Brain microvascular endothelial cell (primary cell): ENCODE measurements at regions not wholly inside any gene's neighbourhood (a gene's known extent, or its start where the extent isn't known, plus 50 kb on each side); places are given as distances from the start of the nearest gene placed in this dataset.
A peak's percentile ranks its signal among the peaks of the same experiment; 100 is the strongest.

Source experiments
- DNase-seq: peaks from one replicate; pipeline ENCODE4 v3.0.0-alpha.2; 2020
- H3K27ac ChIP-seq: fragments of 250-450 bp; sonication (Bioruptor Pico); 2 replicates; pipeline ENCODE4 v1.5.1; 2020; ENCODE audit warnings: mild to moderate bottlenecking, moderate library complexity
- H3K27me3 ChIP-seq: fragments of 250-450 bp; sonication (Bioruptor Pico); replicated peaks from 2 replicates; pipeline ENCODE4 v1.5.1; 2020; ENCODE audit warnings: mild to moderate bottlenecking
- H3K36me3 ChIP-seq: fragments of 250-450 bp; sonication (Bioruptor Pico); replicated peaks from 2 replicates; pipeline ENCODE4 v1.5.1; 2020; ENCODE audit warnings: mild to moderate bottlenecking
- H3K4me3 ChIP-seq: 2 replicates; pipeline ENCODE4 v1.5.1; 2011; ENCODE audit warnings: low read depth, mild to moderate bottlenecking, control low read depth, low read length, moderate library complexity
- in situ Hi-C: cut with HindIII; loops from 2 replicates; pipeline ENCODE4 v1.10.0; 2017; ENCODE audit warnings: low sequenced_read_pairs, low pct_ligation_motif_present
- TF ChIP-seq, protein P1 (sequence below): IDR thresholded peaks from 2 replicates; pipeline ENCODE4 v1.5.1; 2011; ENCODE audit warnings: low read depth, mild to moderate bottlenecking, moderate library complexity, low read length, control low read depth, inconsistent platforms; ENCODE audit errors: missing control alignments

DNA sequence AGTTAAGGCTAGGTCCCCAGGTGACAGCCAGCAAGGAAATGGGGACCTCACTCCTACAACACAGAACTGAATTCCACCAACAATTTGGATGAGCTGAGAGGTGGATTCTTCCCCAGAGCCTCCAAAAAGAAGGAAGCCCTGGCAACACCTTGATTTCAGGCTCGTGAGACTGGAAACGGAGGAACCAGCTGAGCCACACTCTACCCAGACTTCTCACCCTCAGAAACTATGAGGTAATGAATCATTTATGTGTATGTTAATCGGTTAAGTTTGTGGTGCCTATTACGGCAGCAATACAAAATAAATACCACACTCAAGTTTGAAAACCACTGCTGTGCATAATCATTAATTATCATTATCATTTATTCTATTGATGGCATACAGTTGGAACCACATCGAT, 532.4 kb upstream of the ANKRD30A start:
- DNase-seq = no peak
- in situ Hi-C loops = no loop called here
- no peaks in the 10 kb centered on the region for H3K27me3 ChIP-seq
- no peak overlapping the region for H3K27ac ChIP-seq
- H3K36me3 ChIP-seq = no peaks in the 10 kb centered on the region
- no peak overlapping the region for H3K4me3 ChIP-seq
- TF ChIP-seq, protein P1, sequence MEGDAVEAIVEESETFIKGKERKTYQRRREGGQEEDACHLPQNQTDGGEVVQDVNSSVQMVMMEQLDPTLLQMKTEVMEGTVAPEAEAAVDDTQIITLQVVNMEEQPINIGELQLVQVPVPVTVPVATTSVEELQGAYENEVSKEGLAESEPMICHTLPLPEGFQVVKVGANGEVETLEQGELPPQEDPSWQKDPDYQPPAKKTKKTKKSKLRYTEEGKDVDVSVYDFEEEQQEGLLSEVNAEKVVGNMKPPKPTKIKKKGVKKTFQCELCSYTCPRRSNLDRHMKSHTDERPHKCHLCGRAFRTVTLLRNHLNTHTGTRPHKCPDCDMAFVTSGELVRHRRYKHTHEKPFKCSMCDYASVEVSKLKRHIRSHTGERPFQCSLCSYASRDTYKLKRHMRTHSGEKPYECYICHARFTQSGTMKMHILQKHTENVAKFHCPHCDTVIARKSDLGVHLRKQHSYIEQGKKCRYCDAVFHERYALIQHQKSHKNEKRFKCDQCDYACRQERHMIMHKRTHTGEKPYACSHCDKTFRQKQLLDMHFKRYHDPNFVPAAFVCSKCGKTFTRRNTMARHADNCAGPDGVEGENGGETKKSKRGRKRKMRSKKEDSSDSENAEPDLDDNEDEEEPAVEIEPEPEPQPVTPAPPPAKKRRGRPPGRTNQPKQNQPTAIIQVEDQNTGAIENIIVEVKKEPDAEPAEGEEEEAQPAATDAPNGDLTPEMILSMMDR = no peak

DNA sequence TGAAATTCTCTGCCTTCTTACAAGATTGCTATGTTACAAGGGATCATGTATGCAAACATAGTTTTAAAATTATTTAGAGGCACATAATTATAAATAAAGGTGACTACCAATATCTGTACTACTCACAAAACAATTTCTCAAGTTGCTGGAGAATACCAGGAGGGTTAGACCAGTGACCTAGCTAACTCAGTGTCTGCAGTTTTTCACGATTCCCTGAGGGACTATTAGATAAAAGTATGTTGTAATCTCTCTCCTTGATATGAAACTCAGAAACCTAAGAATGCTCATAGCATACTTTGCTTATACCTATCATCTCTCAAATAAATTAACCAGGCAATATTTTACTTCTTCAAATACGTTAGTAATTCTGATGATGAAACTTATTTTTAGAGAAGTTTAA, 534.0 kb upstream of the ANKRD30A start:
- H3K36me3 ChIP-seq = no peaks in the 10 kb centered on the region
- in situ Hi-C loops = no loop called here
- no peaks in the 10 kb centered on the region for H3K27me3 ChIP-seq
- H3K27ac ChIP-seq = no peak overlapping the region
- DNase-seq = no peak
- TF ChIP-seq, protein P1 = no peak
- no peak overlapping the region for H3K4me3 ChIP-seq

DNA sequence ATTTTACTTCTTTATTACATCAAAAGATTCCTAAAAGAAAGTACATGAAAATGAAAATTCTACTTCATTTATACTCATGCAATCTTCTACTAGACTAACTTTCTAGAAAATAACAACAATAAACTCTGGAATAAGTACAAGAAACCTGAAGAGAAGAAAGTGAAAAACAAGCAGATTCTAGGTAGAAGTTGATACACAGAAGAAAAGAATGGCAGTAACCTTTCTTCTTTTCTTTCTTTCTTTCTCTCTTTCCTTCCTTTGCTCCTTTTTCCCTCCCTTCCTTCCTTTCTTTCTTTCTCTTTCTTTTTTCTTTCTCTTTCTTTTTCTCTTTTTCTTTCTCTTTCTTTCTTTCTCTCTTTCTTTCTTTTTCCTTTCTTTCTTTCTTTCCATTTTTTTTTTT, 541.7 kb upstream of the ANKRD30A start:
- H3K27ac ChIP-seq = no peak overlapping the region
- H3K36me3 ChIP-seq = no peaks in the 10 kb centered on the region
- no peak overlapping the region for H3K4me3 ChIP-seq
- H3K27me3 ChIP-seq = no peaks in the 10 kb centered on the region
- TF ChIP-seq, protein P1 = no peak
- in situ Hi-C loops = no loop called here
- no peak for DNase-seq

GRCh38 chr10:36581237-36581636, 544.2 kb upstream of the ANKRD30A start:
- Histone ChIP-seq H3K4me3 (no peak overlapping the region), H3K27me3 (no peaks in the 10 kb centered on the region), H3K36me3 (no peaks in the 10 kb centered on the region), H3K27ac (no peak overlapping the region)
- in situ Hi-C loops = no loop called here
- TF ChIP-seq, protein P1 = no peak
- no peak for DNase-seq

GRCh38 chr10:36578306-36578705, 547.1 kb upstream of the ANKRD30A start:
- TF ChIP-seq, protein P1 = no peak
- Histone ChIP-seq H3K4me3 (no peak overlapping the region), H3K36me3 (no peaks in the 10 kb centered on the region), H3K27ac (no peak overlapping the region), H3K27me3 (no peaks in the 10 kb centered on the region)
- DNase-seq = peak; percentile 65
- in situ Hi-C loops = no loop called here

- no peaks in the 10 kb centered on the region for H3K36me3 ChIP-seq
- no peaks in the 10 kb centered on the region for H3K27me3 ChIP-seq
- TF ChIP-seq, protein P1 = no peak
- H3K4me3 ChIP-seq = no peak overlapping the region
- in situ Hi-C loops = no loop called here
- no peak overlapping the region for H3K27ac ChIP-seq
- DNase-seq = no peak
Observed at GRCh38 chr10:36577126-36577525, 548.3 kb upstream of the ANKRD30A start.
